ENCODE measurements at regions not wholly inside any gene's neighbourhood (a gene's known extent, or its start where the extent isn't known, plus 50 kb on each side); places are given as distances from the start of the nearest gene placed in this dataset.

GRCh38 chr1:222279591-222279990 is 268.3 kb downstream of the HHIPL2 start:
- Histone ChIP-seq H3K4me3 (ENCODE audit: low read depth, low read length) (no peak overlapping the region), H3K36me3 (replicated peaks) (no peaks in the 10 kb centered on the region), H3K27me3 (replicated peaks) (no peaks in the 10 kb centered on the region), H3K27ac (no peak overlapping the region)
- in situ Hi-C loops (cut with HindIII; ENCODE audit: low pct_ligation_motif_present, low sequenced_read_pairs): no loop called here
- no peak for TF ChIP-seq CTCF (IDR thresholded peaks at IDR 0.05; ENCODE audit: low read depth, low read length, missing control alignments)
- no peak for DNase-seq

- no peaks in the 10 kb centered on the region for H3K27me3 ChIP-seq (replicated peaks)
- no peak for TF ChIP-seq CTCF (IDR thresholded peaks at IDR 0.05; ENCODE audit: low read depth, low read length, missing control alignments)
- in situ Hi-C loops (cut with HindIII; ENCODE audit: low pct_ligation_motif_present, low sequenced_read_pairs): no loop called here
These were observed 269.4 kb downstream of the HHIPL2 start for GRCh38 chr1:222278501-222278900.

GRCh38 chr1:222275729-222276465 is 272.0 kb downstream of the HHIPL2 start:
- no peaks in the 10 kb centered on the region for H3K27me3 ChIP-seq (replicated peaks)
- in situ Hi-C loops (cut with HindIII; ENCODE audit: low pct_ligation_motif_present, low sequenced_read_pairs): no loop called here
- H3K4me3 ChIP-seq (ENCODE audit: low read depth, low read length): no peak overlapping the region
- no peaks in the 10 kb centered on the region for H3K36me3 ChIP-seq (replicated peaks)
- DNase-seq: no peak
- no peak for TF ChIP-seq CTCF (IDR thresholded peaks at IDR 0.05; ENCODE audit: low read depth, low read length, missing control alignments)
- no peak overlapping the region for H3K27ac ChIP-seq

More at GRCh38 chr1:222278501-222278900, 269.4 kb downstream of the HHIPL2 start:
- no peak for DNase-seq
- Histone ChIP-seq H3K36me3 (replicated peaks) (no peaks in the 10 kb centered on the region), H3K27ac (no peak overlapping the region), H3K4me3 (ENCODE audit: low read depth, low read length) (no peak overlapping the region)

GRCh38 chr1:222275001-222275728 is 272.7 kb downstream of the HHIPL2 start:
- no peak for TF ChIP-seq CTCF (IDR thresholded peaks at IDR 0.05; ENCODE audit: low read depth, low read length, missing control alignments)
- DNase-seq: no peak
- in situ Hi-C loops (cut with HindIII; ENCODE audit: low pct_ligation_motif_present, low sequenced_read_pairs): no loop called here
- Histone ChIP-seq H3K36me3 (replicated peaks) (no peaks in the 10 kb centered on the region), H3K27me3 (replicated peaks) (no peaks in the 10 kb centered on the region), H3K27ac (no peak overlapping the region), H3K4me3 (ENCODE audit: low read depth, low read length) (no peak overlapping the region)

GRCh38 chr1:222266223-222267196 is 281.4 kb downstream of the HHIPL2 start:
- Histone ChIP-seq H3K27ac (no peak overlapping the region), H3K27me3 (replicated peaks) (no peaks in the 10 kb centered on the region), H3K4me3 (ENCODE audit: low read depth, low read length) (no peak overlapping the region), H3K36me3 (replicated peaks) (no peaks in the 10 kb centered on the region)
- no peak for DNase-seq
- no peak for TF ChIP-seq CTCF (IDR thresholded peaks at IDR 0.05; ENCODE audit: low read depth, low read length, missing control alignments)
- in situ Hi-C loops (cut with HindIII; ENCODE audit: low pct_ligation_motif_present, low sequenced_read_pairs): no loop called here

Measured in brain microvascular endothelial cell (primary cell).